Upper lobe of right lung (tissue), 1 donor: ENCODE measurements at regions not wholly inside any gene's neighbourhood (a gene's known extent, or its start where the extent isn't known, plus 50 kb on each side); places are given as distances from the start of the nearest gene placed in this dataset.

Source experiments
- ATAC-seq: fragments of 200-7000 bp; cut with Tn5 transposase; one replicate; pipeline ENCODE4 v1.9.1; 2020; ENCODE audit warnings: mild to moderate bottlenecking, moderate library complexity
- DNase-seq: peaks from one replicate; pipeline ENCODE4 v3.0.0-alpha.2; 2020
- H3K27ac ChIP-seq: fragments of 200-600 bp; one replicate; pipeline ENCODE4 v1.8.0; 2022
- H3K27me3 ChIP-seq: fragments of 200-600 bp; one replicate; pipeline ENCODE4 v1.8.0; 2022; ENCODE audit warnings: mild to moderate bottlenecking
- H3K36me3 ChIP-seq: fragments of 200-600 bp; one replicate; pipeline ENCODE4 v1.8.0; 2022
- H3K4me1 ChIP-seq: fragments of 200-600 bp; one replicate; pipeline ENCODE4 v1.8.0; 2022
- H3K4me3 ChIP-seq: fragments of 200-600 bp; one replicate; pipeline ENCODE4 v1.8.0; 2022; ENCODE audit warnings: mild to moderate bottlenecking
- H3K9me3 ChIP-seq: fragments of 200-600 bp; one replicate; pipeline ENCODE4 v1.8.0; 2022
- intact Hi-C: fragments of 100-400 bp; cut with DNase I; formaldehyde crosslinking; loops from one replicate; pipeline ENCODE4 v1.11.0; 2022
- TF ChIP-seq, protein P1 (sequence below): fragments of 200-600 bp; IDR thresholded peaks from one replicate; pipeline ENCODE4 v1.8.0; 2022; ENCODE audit warnings: antibody characterized with exemption
- donor health status: DM: no; HTN: yes; CAD: no; lungs with severe emphysema.

DNA sequence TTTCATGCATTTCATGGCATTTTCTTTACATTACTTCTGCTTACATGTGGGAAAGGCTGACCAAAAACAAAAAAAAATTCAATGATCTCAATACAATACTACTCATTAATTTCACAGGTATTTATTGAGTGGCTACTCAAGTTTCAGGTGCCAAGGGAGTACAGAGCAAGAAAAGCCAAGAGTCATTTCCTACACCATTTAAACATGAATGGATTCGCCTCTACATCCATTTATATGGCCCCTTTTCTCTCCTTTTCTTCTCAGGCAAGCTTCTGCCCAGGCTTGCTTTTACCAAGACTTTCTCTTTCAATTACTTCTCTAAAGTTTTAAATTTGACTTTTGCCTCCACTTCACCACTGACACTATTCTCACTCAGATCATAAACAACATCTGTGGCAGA lies 1603.1 kb upstream of the CELF4 start:
- Histone ChIP-seq H3K4me1 (no peaks in the 10 kb centered on the region), H3K27ac (no peak overlapping the region), H3K27me3 (no peaks in the 10 kb centered on the region), H3K36me3 (no peaks in the 10 kb centered on the region), H3K9me3 (no peaks in the 10 kb centered on the region), H3K4me3 (no peak overlapping the region)
- intact Hi-C loops, result no loop called here
- no peak for ATAC-seq
- no peak for DNase-seq
- TF ChIP-seq, protein P1, sequence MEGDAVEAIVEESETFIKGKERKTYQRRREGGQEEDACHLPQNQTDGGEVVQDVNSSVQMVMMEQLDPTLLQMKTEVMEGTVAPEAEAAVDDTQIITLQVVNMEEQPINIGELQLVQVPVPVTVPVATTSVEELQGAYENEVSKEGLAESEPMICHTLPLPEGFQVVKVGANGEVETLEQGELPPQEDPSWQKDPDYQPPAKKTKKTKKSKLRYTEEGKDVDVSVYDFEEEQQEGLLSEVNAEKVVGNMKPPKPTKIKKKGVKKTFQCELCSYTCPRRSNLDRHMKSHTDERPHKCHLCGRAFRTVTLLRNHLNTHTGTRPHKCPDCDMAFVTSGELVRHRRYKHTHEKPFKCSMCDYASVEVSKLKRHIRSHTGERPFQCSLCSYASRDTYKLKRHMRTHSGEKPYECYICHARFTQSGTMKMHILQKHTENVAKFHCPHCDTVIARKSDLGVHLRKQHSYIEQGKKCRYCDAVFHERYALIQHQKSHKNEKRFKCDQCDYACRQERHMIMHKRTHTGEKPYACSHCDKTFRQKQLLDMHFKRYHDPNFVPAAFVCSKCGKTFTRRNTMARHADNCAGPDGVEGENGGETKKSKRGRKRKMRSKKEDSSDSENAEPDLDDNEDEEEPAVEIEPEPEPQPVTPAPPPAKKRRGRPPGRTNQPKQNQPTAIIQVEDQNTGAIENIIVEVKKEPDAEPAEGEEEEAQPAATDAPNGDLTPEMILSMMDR, result no peak

DNA sequence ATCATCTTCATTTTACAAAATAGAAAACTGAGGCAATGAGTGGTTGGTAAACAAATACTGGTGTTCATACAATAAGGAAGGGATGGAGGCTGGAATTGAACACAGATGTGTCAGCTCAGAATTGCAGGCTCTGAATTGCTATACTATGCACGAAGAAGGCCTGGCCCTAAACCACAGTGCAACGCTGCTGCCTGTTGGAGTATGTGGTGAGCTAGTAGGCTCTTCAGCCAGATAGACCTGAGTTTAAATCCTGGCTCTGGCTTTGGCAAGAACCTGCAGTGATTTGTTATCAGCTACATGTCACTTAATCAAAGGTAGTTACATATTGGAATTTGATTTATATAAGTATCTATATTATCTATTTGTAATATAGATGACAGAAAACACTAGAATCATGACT lies 1602.4 kb upstream of the CELF4 start:
- Histone ChIP-seq H3K36me3 (no peaks in the 10 kb centered on the region), H3K9me3 (no peaks in the 10 kb centered on the region), H3K27ac (no peak overlapping the region), H3K4me3 (no peak overlapping the region), H3K4me1 (no peaks in the 10 kb centered on the region), H3K27me3 (no peaks in the 10 kb centered on the region)
- intact Hi-C loops, result no loop called here
- DNase-seq, result no peak
- ATAC-seq, result no peak
- TF ChIP-seq, protein P1, result no peak

DNA sequence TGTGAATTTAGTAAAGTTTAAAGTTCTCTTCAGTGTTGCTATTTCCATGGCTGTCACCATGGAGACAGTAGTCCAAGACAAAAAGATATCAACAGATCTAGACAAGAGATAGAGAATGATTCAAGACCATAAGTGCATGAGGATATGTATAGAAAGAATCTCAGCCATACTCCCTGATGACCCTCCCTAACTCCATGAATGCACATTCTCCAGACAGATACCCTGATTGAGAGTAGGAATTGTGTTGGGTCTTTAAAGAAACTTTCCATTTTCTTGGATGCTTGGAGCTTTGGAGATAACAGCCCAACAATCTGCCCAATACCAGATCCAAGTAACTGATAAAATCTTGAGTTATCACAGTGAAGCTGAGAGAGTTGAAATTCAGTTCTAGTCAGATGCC lies 1601.2 kb upstream of the CELF4 start:
- Histone ChIP-seq H3K27me3 (no peaks in the 10 kb centered on the region), H3K9me3 (no peaks in the 10 kb centered on the region), H3K4me3 (no peak overlapping the region), H3K36me3 (no peaks in the 10 kb centered on the region), H3K27ac (no peak overlapping the region), H3K4me1 (no peaks in the 10 kb centered on the region)
- TF ChIP-seq, protein P1, result no peak
- ATAC-seq (no peak), DNase-seq (no peak)
- intact Hi-C loops, result no loop called here

DNA sequence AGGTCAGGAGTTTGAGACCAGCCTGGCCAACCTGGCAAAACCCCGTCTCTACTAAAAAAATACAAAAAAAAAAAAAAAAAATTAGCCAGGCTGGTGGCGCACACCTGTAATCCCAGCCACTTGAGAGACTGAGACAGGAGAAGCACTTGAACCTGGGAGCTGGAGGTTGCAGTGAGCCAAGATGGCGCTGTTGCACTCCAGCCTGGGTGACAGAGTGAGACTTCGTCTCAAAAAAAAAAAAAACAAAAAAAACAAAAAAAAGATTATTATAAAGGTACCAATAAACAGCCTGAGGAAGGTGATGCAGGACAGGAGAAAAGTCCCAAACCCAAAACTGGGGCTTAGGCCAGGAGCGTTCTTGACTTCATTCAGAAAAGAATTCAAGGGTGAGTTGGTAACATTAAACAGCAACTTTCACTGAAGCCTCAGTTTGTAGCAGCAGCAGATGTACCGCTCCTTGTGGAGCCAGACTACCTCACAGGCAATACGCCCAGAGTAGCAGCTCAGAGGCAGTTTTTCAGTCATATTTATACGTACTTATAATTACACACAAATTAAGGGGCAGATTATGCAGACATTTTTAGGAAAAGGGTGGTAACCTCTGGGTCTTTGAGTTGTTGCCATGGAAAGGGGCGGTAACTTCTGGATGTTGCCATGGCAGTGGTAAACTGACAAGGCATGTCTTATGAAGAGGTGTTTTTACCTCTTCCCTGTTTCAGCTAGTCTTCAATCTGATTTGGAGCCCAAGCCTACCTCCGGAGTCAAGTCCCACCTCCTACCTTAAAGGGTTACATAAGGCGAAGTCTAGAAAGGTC lies 1596.6 kb upstream of the CELF4 start:
- Histone ChIP-seq H3K9me3 (no peaks in the 10 kb centered on the region), H3K27me3 (no peaks in the 10 kb centered on the region), H3K4me3 (no peak overlapping the region), H3K27ac (no peak overlapping the region), H3K4me1 (no peaks in the 10 kb centered on the region), H3K36me3 (no peaks in the 10 kb centered on the region)
- DNase-seq, result no peak
- intact Hi-C loops, result no loop called here
- TF ChIP-seq, protein P1, result no peak
- ATAC-seq, result no peak

DNA sequence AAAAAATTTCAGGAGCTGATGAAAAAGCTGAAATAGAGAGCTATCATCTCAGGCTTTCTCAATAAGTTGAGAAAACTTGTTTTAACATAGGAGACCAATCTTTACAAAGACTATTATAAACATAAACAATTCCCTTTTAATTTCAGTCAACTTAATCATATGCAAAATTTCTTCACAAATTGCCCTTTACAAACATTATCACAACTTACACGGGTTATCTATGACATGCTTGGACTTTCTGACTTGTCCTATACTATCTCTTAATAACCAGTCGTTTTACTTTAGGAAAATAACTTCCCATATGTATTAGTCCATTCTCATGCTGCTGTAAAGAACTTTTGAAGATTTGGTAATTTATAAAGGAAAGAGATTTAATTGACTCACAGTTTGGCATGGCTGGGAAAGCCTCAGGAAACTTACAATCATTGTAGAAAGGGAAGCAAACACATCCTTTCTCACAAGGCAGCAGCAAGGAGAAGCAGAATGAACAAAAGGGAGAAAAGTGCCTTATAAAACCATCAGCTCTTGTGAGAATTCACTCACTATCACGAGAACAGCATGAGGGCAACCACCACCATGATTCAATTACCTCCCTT lies 1583.7 kb upstream of the CELF4 start:
- Histone ChIP-seq H3K36me3 (no peaks in the 10 kb centered on the region), H3K4me3 (no peak overlapping the region), H3K9me3 (no peaks in the 10 kb centered on the region), H3K27ac (no peak overlapping the region), H3K4me1 (no peaks in the 10 kb centered on the region), H3K27me3 (no peaks in the 10 kb centered on the region)
- DNase-seq (no peak), ATAC-seq (no peak)
- intact Hi-C loops, result no loop called here
- TF ChIP-seq, protein P1, result no peak
